GM23338 (cell line): ENCODE measurements at regions not wholly inside any gene's neighbourhood (a gene's known extent, or its start where the extent isn't known, plus 50 kb on each side); places are given as distances from the start of the nearest gene placed in this dataset.
A peak's percentile ranks its signal among the peaks of the same experiment; 100 is the strongest.

Experiments
- ATAC-seq: fragments of 200-7000 bp; cut with Tn5 transposase; 3 replicates; pipeline ENCODE4 v1.9.1; 2020
- DNase-seq: peaks from one replicate; pipeline ENCODE4 v3.0.0-alpha.2; 2015; ENCODE audit warnings: low spot score
- H2AFZ ChIP-seq: fragments of 200-600 bp; sonication (generic); 2 replicates; pipeline ENCODE4 v1.8.0; 2016; ENCODE audit warnings: antibody characterized with exemption, mild to moderate bottlenecking, moderate library complexity
- H3F3A ChIP-seq: fragments of 200-600 bp; sonication (generic); replicated peaks from 2 replicates; pipeline ENCODE4 v1.8.0; 2017; ENCODE audit warnings: antibody characterized with exemption, mixed run types, low read depth
- H3K27ac ChIP-seq: fragments of 200-600 bp; sonication (generic); 2 replicates; pipeline ENCODE4 v1.6.1; 2016; ENCODE audit warnings: low read depth
- H3K27me3 ChIP-seq: fragments of 200-600 bp; sonication (generic); 2 replicates; pipeline ENCODE4 v1.8.0; 2016; ENCODE audit warnings: mild to moderate bottlenecking, mixed run types, moderate library complexity; ENCODE audit not compliant: insufficient read depth
- H3K36me3 ChIP-seq: fragments of 200-600 bp; sonication (generic); 2 replicates; pipeline ENCODE4 v1.8.0; 2016; ENCODE audit warnings: mild to moderate bottlenecking; ENCODE audit not compliant: insufficient read depth
- H3K4me1 ChIP-seq: fragments of 200-600 bp; sonication (generic); 2 replicates; pipeline ENCODE4 v1.8.0; 2016; ENCODE audit warnings: mild to moderate bottlenecking, moderate library complexity; ENCODE audit not compliant: insufficient read depth
- H3K4me2 ChIP-seq: fragments of 200-600 bp; sonication (generic); 2 replicates; pipeline ENCODE4 v1.7.1; 2017; ENCODE audit warnings: mixed run types
- H3K4me3 ChIP-seq: fragments of 200-600 bp; sonication (generic); 2 replicates; pipeline ENCODE4 v1.6.1; 2016; ENCODE audit warnings: mixed run types
- H3K79me2 ChIP-seq: fragments of 200-600 bp; sonication (generic); replicated peaks from 2 replicates; pipeline ENCODE4 v1.8.0; 2017; ENCODE audit warnings: mild to moderate bottlenecking; ENCODE audit not compliant: insufficient read depth
- H3K9me2 ChIP-seq: fragments of 200-600 bp; sonication (generic); 2 replicates; pipeline ENCODE4 v1.8.0; 2017; ENCODE audit not compliant: insufficient read depth
- H4K20me1 ChIP-seq: fragments of 200-600 bp; sonication (generic); replicated peaks from 2 replicates; pipeline ENCODE4 v1.8.0; 2017; ENCODE audit warnings: mild to moderate bottlenecking; ENCODE audit not compliant: insufficient read depth
- H3K27ac Mint-ChIP-seq: 2 replicates; pipeline ENCODE4 v1.8.0; 2020; ENCODE audit warnings: inconsistent platforms, mild to moderate bottlenecking, moderate library complexity, mixed read lengths
- H3K27me3 Mint-ChIP-seq: 3 replicates; pipeline ENCODE4 v1.8.0; 2022; ENCODE audit warnings: low read depth, mild to moderate bottlenecking, moderate library complexity, mixed read lengths, inconsistent platforms; ENCODE audit not compliant: insufficient read depth, poor library complexity
- H3K36me3 Mint-ChIP-seq: 3 replicates; pipeline ENCODE4 v1.8.0; 2021; ENCODE audit warnings: low read depth, mild to moderate bottlenecking, inconsistent platforms, moderate library complexity, mixed read lengths
- H3K4me1 Mint-ChIP-seq: 3 replicates; pipeline ENCODE4 v1.8.0; 2020; ENCODE audit warnings: mild to moderate bottlenecking, inconsistent platforms, mixed read lengths
- H3K4me3 Mint-ChIP-seq: 3 replicates; pipeline ENCODE4 v1.8.0; 2021; ENCODE audit warnings: moderate library complexity, mild to moderate bottlenecking, inconsistent platforms, mixed read lengths
- H3K9me3 Mint-ChIP-seq: 3 replicates; pipeline ENCODE4 v1.8.0; 2020; ENCODE audit warnings: moderate library complexity, mild to moderate bottlenecking, inconsistent platforms, mixed read lengths
- CREB1 ChIP-seq: fragments of 250-450 bp; sonication (Bioruptor Pico); IDR thresholded peaks from 2 replicates; pipeline ENCODE4 v1.5.0; 2020; ENCODE audit warnings: low read depth, mild to moderate bottlenecking, moderate library complexity
- EZH2phosphoT487 ChIP-seq: fragments of 200-600 bp; sonication (generic); IDR thresholded peaks from one replicate; pipeline ENCODE4 v1.8.1; 2018; ENCODE audit warnings: antibody characterized with exemption; ENCODE audit not compliant: unreplicated experiment
- JUNB ChIP-seq: IDR thresholded peaks from one replicate; pipeline ENCODE4 v1.6.1; 2016; ENCODE audit warnings: antibody characterized with exemption; ENCODE audit not compliant: unreplicated experiment
- NANOG ChIP-seq: IDR thresholded peaks from 2 replicates; pipeline ENCODE4 v1.6.1; 2016; ENCODE audit warnings: antibody characterized with exemption, borderline replicate concordance
- REST ChIP-seq: IDR thresholded peaks from one replicate; pipeline ENCODE4 v1.6.1; 2018; ENCODE audit warnings: antibody characterized with exemption; ENCODE audit not compliant: unreplicated experiment
- ZNF114 ChIP-seq: fragments of 250-450 bp; sonication (Bioruptor Pico); IDR thresholded peaks from 2 replicates; pipeline ENCODE4 v1.5.0; 2020; ENCODE audit warnings: mild to moderate bottlenecking, moderate library complexity
- ZNF331 ChIP-seq: fragments of 250-450 bp; sonication (Bioruptor Pico); IDR thresholded peaks from 2 replicates; pipeline ENCODE4 v1.5.0; 2020; ENCODE audit warnings: low read depth, mild to moderate bottlenecking, moderate library complexity

- TF ChIP-seq EZH2phosphoT487 = no peak
- TF ChIP-seq ZNF331 (CRISPR knock-in tag) = no peak
- TF ChIP-seq REST = no peak
- H2AFZ ChIP-seq = no peak overlapping the region
- H3K4me3 Mint-ChIP-seq = no peak overlapping the region
- no peaks in the 10 kb centered on the region for H3K9me2 ChIP-seq
- H4K20me1 ChIP-seq = no peaks in the 10 kb centered on the region
- no peak overlapping the region for H3K4me3 ChIP-seq
- no peaks in the 10 kb centered on the region for H3K79me2 ChIP-seq
- H3K27me3 ChIP-seq = no peaks in the 10 kb centered on the region
- no peak overlapping the region for H3K4me2 ChIP-seq
- H3K36me3 ChIP-seq = no peaks in the 10 kb centered on the region
- no peak overlapping the region for H3K27ac Mint-ChIP-seq
- DNase-seq (no peak), ATAC-seq (no peak)
- no peaks in the 10 kb centered on the region; the same call in 2 of the 3 replicates for H3K9me3 Mint-ChIP-seq
- no peak overlapping the region for H3K27ac ChIP-seq
- peaks cover 13% of the 10 kb centered on the region for H3K4me1 Mint-ChIP-seq
- H3K36me3 Mint-ChIP-seq = no peaks in the 10 kb centered on the region
- no peaks in the 10 kb centered on the region for H3F3A ChIP-seq
- H3K27me3 Mint-ChIP-seq = peaks cover 2% of the 10 kb centered on the region
- H3K4me1 ChIP-seq = peaks cover 12% of the 10 kb centered on the region; the same call in 1 of the 2 replicates
These were observed 485.1 kb downstream of the TRIML1 start for GRCh38 chr4:188624370-188624769.

- H3K36me3 ChIP-seq = no peaks in the 10 kb centered on the region
These were observed 488.7 kb downstream of the TRIML1 start for GRCh38 chr4:188627892-188628291.

More at GRCh38 chr4:188627892-188628291, 488.7 kb downstream of the TRIML1 start:
- no peak for ATAC-seq
- no peak for TF ChIP-seq ZNF331 (CRISPR knock-in tag)
- TF ChIP-seq JUNB = no peak
- no peak for TF ChIP-seq REST
- TF ChIP-seq CREB1 = no peak
- no peak for TF ChIP-seq ZNF114
- no peak for TF ChIP-seq NANOG
- Histone ChIP-seq H3K4me3 (no peak overlapping the region), H3K27me3 (no peaks in the 10 kb centered on the region), H2AFZ (no peak overlapping the region), H3K4me2 (no peak overlapping the region), H3K4me1 (no peaks in the 10 kb centered on the region), H3F3A (no peaks in the 10 kb centered on the region), H3K79me2 (no peaks in the 10 kb centered on the region), H3K9me2 (no peaks in the 10 kb centered on the region), H3K27ac (no peak overlapping the region), H4K20me1 (no peaks in the 10 kb centered on the region)
- Mint-ChIP-seq H3K36me3 (peaks cover 18% of the 10 kb centered on the region), H3K4me1 (no peaks in the 10 kb centered on the region), H3K4me3 (no peak overlapping the region), H3K27ac (0 out of 2 replicates have a peak overlapping the region, but pooled peaks have one; percentile 7), H3K27me3 (peaks cover 7% of the 10 kb centered on the region), H3K9me3 (peaks cover 19% of the 10 kb centered on the region)
- no peak for DNase-seq
